Liver (tissue), 8 donors: ENCODE measurements at regions not wholly inside any gene's neighbourhood (a gene's known extent, or its start where the extent isn't known, plus 50 kb on each side); places are given as distances from the start of the nearest gene placed in this dataset.

Experiments
- DNase-seq: peaks from one replicate; pipeline ENCODE4 v3.0.0-alpha.2; 2017; ENCODE audit warnings: low spot score
- H3K27ac ChIP-seq, 2 donors: one replicate each; pipeline ENCODE4 v1.7.0; 2013; ENCODE audit warnings: inconsistent platforms in 2 of 2, low read length in 2 of 2, control low read depth in 1 of 2, low read depth in 1 of 2, mild to moderate bottlenecking in 1 of 2
- H3K27me3 ChIP-seq, 4 donors: one replicate each; pipeline versions ENCODE4 v1.6.1 to v1.7.0; 2013; ENCODE audit warnings: low read length in 3 of 4, inconsistent platforms in 1 of 4, mild to moderate bottlenecking in 1 of 4, moderate library complexity in 1 of 4; ENCODE audit not compliant: control insufficient read depth in 4 of 4, insufficient read depth in 4 of 4
- H3K36me3 ChIP-seq, 4 donors: one replicate each; pipeline versions ENCODE4 v1.6.1 to v1.7.0; 2013; ENCODE audit warnings: low read length in 3 of 4, mild to moderate bottlenecking in 3 of 4, low read depth in 1 of 4, moderate library complexity in 1 of 4; ENCODE audit not compliant: control insufficient read depth in 4 of 4, insufficient read depth in 3 of 4
- H3K4me1 ChIP-seq, 4 donors: one replicate each; pipeline versions ENCODE4 v1.6.1 to v1.7.0; 2013; ENCODE audit warnings: low read length in 3 of 4, mild to moderate bottlenecking in 3 of 4, moderate library complexity in 1 of 4; ENCODE audit not compliant: control insufficient read depth in 4 of 4, insufficient read depth in 4 of 4
- H3K4me3 ChIP-seq, 3 donors: one replicate each; pipeline versions ENCODE4 v1.6.1 to v1.7.0; 2013; ENCODE audit warnings: low read length in 3 of 3, control low read depth in 1 of 3, low read depth in 1 of 3, mild to moderate bottlenecking in 1 of 3
- H3K9ac ChIP-seq, 2 donors: one replicate each; pipeline ENCODE4 v1.7.0; 2013; ENCODE audit warnings: low read length in 2 of 2, mild to moderate bottlenecking in 2 of 2, moderate library complexity in 2 of 2, control low read depth in 1 of 2, low read depth in 1 of 2
- H3K9me3 ChIP-seq, 4 donors: one replicate each; pipeline versions ENCODE4 v1.6.1 to v1.7.0; 2013; ENCODE audit warnings: low read length in 3 of 4; ENCODE audit not compliant: control insufficient read depth in 4 of 4
- EGR1 ChIP-seq, 2 donors: IDR thresholded peaks; 2 replicates each; pipeline ENCODE4 v1.6.1; 2016 to 2018; ENCODE audit warnings: antibody characterized with exemption in 2 of 2, low read depth in 2 of 2
- FOXA1 ChIP-seq: IDR thresholded peaks from 2 replicates; pipeline ENCODE4 v1.6.1; 2016; ENCODE audit warnings: antibody characterized with exemption
- FOXA2 ChIP-seq: IDR thresholded peaks from 2 replicates; pipeline ENCODE4 v1.6.1; 2016; ENCODE audit warnings: antibody characterized with exemption
- GABPA ChIP-seq, 2 donors: IDR thresholded peaks in 1 of 2; conservative IDR thresholded peaks in 1 of 2; 2 replicates each; pipeline ENCODE4 v1.6.1; 2016; ENCODE audit warnings: antibody characterized with exemption in 2 of 2, mild to moderate bottlenecking in 1 of 2, moderate library complexity in 1 of 2
- HNF4A ChIP-seq, 2 donors: conservative IDR thresholded peaks; 2 replicates each; pipeline ENCODE4 v1.6.1; 2016; ENCODE audit warnings: antibody characterized with exemption in 2 of 2, mild to moderate bottlenecking in 2 of 2
- HNF4G ChIP-seq: IDR thresholded peaks from 2 replicates; pipeline ENCODE4 v1.6.1; 2016; ENCODE audit warnings: antibody characterized with exemption
- JUND ChIP-seq, 2 donors: IDR thresholded peaks; 2 replicates each; pipeline ENCODE4 v1.6.1; 2016; ENCODE audit warnings: antibody characterized with exemption in 2 of 2
- NR2F2 ChIP-seq: IDR thresholded peaks from 2 replicates; pipeline ENCODE4 v1.6.1; 2016; ENCODE audit warnings: antibody characterized with exemption
- RAD21 ChIP-seq, 2 donors: IDR thresholded peaks; 2 replicates each; pipeline ENCODE4 v1.6.1; 2016; ENCODE audit warnings: antibody characterized with exemption in 2 of 2, mild to moderate bottlenecking in 2 of 2
- RXRA ChIP-seq, 2 donors: IDR thresholded peaks; 2 replicates each; pipeline ENCODE4 v1.6.1; 2017 to 2018; ENCODE audit warnings: antibody characterized with exemption in 2 of 2, mild to moderate bottlenecking in 1 of 2
- SP1 ChIP-seq: IDR thresholded peaks from 2 replicates; pipeline ENCODE4 v1.6.1; 2018; ENCODE audit warnings: antibody characterized with exemption, mild to moderate bottlenecking
- TAF1 ChIP-seq: conservative IDR thresholded peaks from 2 replicates; pipeline ENCODE4 v1.6.1; 2016; ENCODE audit warnings: antibody characterized with exemption, mild to moderate bottlenecking
- YY1 ChIP-seq: IDR thresholded peaks from 2 replicates; pipeline ENCODE4 v1.6.1; 2016; ENCODE audit warnings: antibody characterized with exemption, mild to moderate bottlenecking
- WGBS: extraction: QIAGEN DNeasy Blood & Tissue Kit; methylation state at CpG from one replicate; pipeline ENCODE4 v1.1.7; 2013; 5-methylcytosine and 5-hydroxymethylcytosine counted together
- TF ChIP-seq, protein P1 (sequence below): fragments of 150-350 bp; IDR thresholded peaks from 2 replicates; pipeline ENCODE4 v1.5.1; 2017; ENCODE audit warnings: improper control_type of control experiment, low read depth, low read length; ENCODE audit not compliant: missing input control
- TF ChIP-seq, protein P2 (sequence below): IDR thresholded peaks from 2 replicates; pipeline ENCODE4 v1.6.1; 2016; ENCODE audit warnings: antibody characterized with exemption
- TF ChIP-seq, protein P3 (sequence below): IDR thresholded peaks from 2 replicates; pipeline ENCODE4 v1.6.1; 2016; ENCODE audit warnings: antibody characterized with exemption
- TF ChIP-seq, protein P4 (sequence below): IDR thresholded peaks from 2 replicates; pipeline ENCODE4 v1.6.1; 2016; ENCODE audit warnings: antibody characterized with exemption, mild to moderate bottlenecking
- TF ChIP-seq, protein P5 (sequence below): IDR thresholded peaks from 2 replicates; pipeline ENCODE4 v1.6.1; 2016; ENCODE audit warnings: antibody characterized with exemption
- donor health status: healthy.
- donor health status: healthy.
- donor health status: healthy.
- donor health status: healthy.
- donor health status: healthy.

DNA sequence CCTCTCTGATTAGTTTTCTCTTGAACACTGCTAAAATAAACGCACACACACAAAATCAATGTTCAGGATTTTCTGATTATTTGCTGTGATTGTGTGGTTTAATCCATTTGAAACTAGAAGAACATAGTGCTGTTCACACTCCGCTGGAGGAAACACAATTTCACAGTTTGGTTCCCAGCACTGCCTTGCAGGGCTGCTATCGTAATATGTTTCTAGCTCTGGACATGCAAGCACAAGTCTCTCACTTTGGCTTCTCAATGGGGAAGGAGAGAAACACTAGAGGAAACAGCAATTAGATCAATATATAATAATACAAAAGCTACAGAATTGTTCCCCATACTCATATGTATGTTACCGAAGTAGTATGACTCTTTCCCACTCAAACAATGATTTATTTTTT, 299.5 kb downstream of the NSUN3 start:
- no peak for DNase-seq
- Histone ChIP-seq H3K4me1 (no peaks in the 10 kb centered on the region), H3K9me3 (no peaks in the 10 kb centered on the region), H3K27me3 (no peaks in the 10 kb centered on the region), H3K27ac (no peak overlapping the region), H3K9ac (no peak overlapping the region), H3K4me3 (no peak overlapping the region), H3K36me3 (no peaks in the 10 kb centered on the region)
- no peak for TF ChIP-seq SP1
- TF ChIP-seq, protein P1, sequence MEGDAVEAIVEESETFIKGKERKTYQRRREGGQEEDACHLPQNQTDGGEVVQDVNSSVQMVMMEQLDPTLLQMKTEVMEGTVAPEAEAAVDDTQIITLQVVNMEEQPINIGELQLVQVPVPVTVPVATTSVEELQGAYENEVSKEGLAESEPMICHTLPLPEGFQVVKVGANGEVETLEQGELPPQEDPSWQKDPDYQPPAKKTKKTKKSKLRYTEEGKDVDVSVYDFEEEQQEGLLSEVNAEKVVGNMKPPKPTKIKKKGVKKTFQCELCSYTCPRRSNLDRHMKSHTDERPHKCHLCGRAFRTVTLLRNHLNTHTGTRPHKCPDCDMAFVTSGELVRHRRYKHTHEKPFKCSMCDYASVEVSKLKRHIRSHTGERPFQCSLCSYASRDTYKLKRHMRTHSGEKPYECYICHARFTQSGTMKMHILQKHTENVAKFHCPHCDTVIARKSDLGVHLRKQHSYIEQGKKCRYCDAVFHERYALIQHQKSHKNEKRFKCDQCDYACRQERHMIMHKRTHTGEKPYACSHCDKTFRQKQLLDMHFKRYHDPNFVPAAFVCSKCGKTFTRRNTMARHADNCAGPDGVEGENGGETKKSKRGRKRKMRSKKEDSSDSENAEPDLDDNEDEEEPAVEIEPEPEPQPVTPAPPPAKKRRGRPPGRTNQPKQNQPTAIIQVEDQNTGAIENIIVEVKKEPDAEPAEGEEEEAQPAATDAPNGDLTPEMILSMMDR, result no peak
- no peak for TF ChIP-seq FOXA1
- no peak for TF ChIP-seq TAF1
- TF ChIP-seq, protein P2, sequence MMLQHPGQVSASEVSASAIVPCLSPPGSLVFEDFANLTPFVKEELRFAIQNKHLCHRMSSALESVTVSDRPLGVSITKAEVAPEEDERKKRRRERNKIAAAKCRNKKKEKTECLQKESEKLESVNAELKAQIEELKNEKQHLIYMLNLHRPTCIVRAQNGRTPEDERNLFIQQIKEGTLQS, result no peak
- no peak for TF ChIP-seq JUND (IDR thresholded peaks at IDR 0.05)
- TF ChIP-seq, protein P3, sequence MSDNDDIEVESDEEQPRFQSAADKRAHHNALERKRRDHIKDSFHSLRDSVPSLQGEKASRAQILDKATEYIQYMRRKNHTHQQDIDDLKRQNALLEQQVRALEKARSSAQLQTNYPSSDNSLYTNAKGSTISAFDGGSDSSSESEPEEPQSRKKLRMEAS, result no peak
- TF ChIP-seq HNF4G, result no peak
- TF ChIP-seq FOXA2, result no peak
- no peak for TF ChIP-seq RAD21 (IDR thresholded peaks at IDR 0.05)
- no peak for TF ChIP-seq RXRA (IDR thresholded peaks at IDR 0.05)
- TF ChIP-seq, protein P4, sequence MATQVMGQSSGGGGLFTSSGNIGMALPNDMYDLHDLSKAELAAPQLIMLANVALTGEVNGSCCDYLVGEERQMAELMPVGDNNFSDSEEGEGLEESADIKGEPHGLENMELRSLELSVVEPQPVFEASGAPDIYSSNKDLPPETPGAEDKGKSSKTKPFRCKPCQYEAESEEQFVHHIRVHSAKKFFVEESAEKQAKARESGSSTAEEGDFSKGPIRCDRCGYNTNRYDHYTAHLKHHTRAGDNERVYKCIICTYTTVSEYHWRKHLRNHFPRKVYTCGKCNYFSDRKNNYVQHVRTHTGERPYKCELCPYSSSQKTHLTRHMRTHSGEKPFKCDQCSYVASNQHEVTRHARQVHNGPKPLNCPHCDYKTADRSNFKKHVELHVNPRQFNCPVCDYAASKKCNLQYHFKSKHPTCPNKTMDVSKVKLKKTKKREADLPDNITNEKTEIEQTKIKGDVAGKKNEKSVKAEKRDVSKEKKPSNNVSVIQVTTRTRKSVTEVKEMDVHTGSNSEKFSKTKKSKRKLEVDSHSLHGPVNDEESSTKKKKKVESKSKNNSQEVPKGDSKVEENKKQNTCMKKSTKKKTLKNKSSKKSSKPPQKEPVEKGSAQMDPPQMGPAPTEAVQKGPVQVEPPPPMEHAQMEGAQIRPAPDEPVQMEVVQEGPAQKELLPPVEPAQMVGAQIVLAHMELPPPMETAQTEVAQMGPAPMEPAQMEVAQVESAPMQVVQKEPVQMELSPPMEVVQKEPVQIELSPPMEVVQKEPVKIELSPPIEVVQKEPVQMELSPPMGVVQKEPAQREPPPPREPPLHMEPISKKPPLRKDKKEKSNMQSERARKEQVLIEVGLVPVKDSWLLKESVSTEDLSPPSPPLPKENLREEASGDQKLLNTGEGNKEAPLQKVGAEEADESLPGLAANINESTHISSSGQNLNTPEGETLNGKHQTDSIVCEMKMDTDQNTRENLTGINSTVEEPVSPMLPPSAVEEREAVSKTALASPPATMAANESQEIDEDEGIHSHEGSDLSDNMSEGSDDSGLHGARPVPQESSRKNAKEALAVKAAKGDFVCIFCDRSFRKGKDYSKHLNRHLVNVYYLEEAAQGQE, result no peak
- no peak for TF ChIP-seq GABPA (IDR thresholded peaks at IDR 0.05 in 1 of 2, conservative IDR thresholded peaks at IDR 0.05 in 1 of 2)
- 64% methylated on average over 4 of the region's 4 CpGs for WGBS

DNA sequence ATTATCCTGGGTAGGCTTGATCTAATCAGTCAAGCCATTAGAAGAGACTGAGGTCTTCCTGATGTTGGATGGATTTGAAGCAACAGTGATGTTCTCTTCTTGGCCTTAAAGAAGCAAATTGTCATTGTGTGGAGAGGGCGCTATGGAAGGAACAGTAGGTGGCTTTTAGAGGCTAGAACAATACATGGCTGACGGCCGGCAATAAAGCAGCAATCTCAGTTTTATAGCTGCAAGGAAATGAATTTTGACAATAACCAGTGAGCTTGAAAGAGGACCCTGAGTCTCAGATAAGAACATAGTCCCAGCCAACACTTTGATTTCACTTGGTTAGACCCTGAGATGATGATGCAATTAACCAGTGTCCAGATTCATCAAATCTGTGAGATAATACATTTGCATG, 302.1 kb downstream of the NSUN3 start:
- no peak for DNase-seq
- Histone ChIP-seq H3K36me3 (no peaks in the 10 kb centered on the region), H3K9ac (no peak overlapping the region), H3K4me1 (no peaks in the 10 kb centered on the region), H3K4me3 (no peak overlapping the region), H3K9me3 (no peaks in the 10 kb centered on the region), H3K27me3 (no peaks in the 10 kb centered on the region), H3K27ac (no peak overlapping the region)
- TF ChIP-seq NR2F2 (no peak), YY1 (no peak), FOXA2 (no peak), HNF4G (no peak), TAF1 (no peak), GABPA (IDR thresholded peaks at IDR 0.05 in 1 of 2, conservative IDR thresholded peaks at IDR 0.05 in 1 of 2) (no peak), HNF4A (conservative IDR thresholded peaks at IDR 0.05) (no peak), FOXA1 (no peak), JUND (IDR thresholded peaks at IDR 0.05) (no peak), RXRA (IDR thresholded peaks at IDR 0.05) (no peak), EGR1 (IDR thresholded peaks at IDR 0.05; ENCODE audit: low read depth in 2 of 2) (no peak), SP1 (no peak)
- TF ChIP-seq, protein P3, result no peak
- TF ChIP-seq, protein P5, sequence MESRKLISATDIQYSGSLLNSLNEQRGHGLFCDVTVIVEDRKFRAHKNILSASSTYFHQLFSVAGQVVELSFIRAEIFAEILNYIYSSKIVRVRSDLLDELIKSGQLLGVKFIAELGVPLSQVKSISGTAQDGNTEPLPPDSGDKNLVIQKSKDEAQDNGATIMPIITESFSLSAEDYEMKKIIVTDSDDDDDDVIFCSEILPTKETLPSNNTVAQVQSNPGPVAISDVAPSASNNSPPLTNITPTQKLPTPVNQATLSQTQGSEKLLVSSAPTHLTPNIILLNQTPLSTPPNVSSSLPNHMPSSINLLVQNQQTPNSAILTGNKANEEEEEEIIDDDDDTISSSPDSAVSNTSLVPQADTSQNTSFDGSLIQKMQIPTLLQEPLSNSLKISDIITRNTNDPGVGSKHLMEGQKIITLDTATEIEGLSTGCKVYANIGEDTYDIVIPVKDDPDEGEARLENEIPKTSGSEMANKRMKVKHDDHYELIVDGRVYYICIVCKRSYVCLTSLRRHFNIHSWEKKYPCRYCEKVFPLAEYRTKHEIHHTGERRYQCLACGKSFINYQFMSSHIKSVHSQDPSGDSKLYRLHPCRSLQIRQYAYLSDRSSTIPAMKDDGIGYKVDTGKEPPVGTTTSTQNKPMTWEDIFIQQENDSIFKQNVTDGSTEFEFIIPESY, result no peak
- TF ChIP-seq, protein P4, result no peak
- TF ChIP-seq, protein P2, result no peak
- WGBS, result 74% methylated on average over 3 of the region's 3 CpGs
